Inferior parietal cortex (tissue), 1 donor: ENCODE measurements at regions not wholly inside any gene's neighbourhood (a gene's known extent, or its start where the extent isn't known, plus 50 kb on each side); places are given as distances from the start of the nearest gene placed in this dataset.
"Not testable (repeated sequence)": the region's sequence is repeated elsewhere in the genome, so short reads cannot be mapped to it uniquely, and the experiment has no call there.

Source experiments
- DNase-seq: peaks from one replicate; pipeline ENCODE4 v3.0.0-alpha.2; 2016; ENCODE audit errors: extremely low spot score

- DNase-seq, result no peak
These were observed 532.4 kb upstream of the ITGA1 start for GRCh38 chr5:52255308-52255707.

- no peak for DNase-seq
These were observed 524.9 kb upstream of the ITGA1 start for GRCh38 chr5:52262844-52263243.

GRCh38 chr5:52269401-52269800 lies 518.3 kb upstream of the ITGA1 start:
- no peak for DNase-seq

- no peak for DNase-seq
These were observed 517.9 kb upstream of the ITGA1 start for GRCh38 chr5:52269859-52270258.

GRCh38 chr5:52275639-52276038 lies 512.1 kb upstream of the ITGA1 start:
- no peak for DNase-seq

GRCh38 chr5:52277101-52277500 lies 510.6 kb upstream of the ITGA1 start:
- no peak for DNase-seq

- DNase-seq, result no peak
These were observed 505.1 kb upstream of the ITGA1 start for GRCh38 chr5:52282647-52283046.

GRCh38 chr5:52283221-52283620 lies 504.5 kb upstream of the ITGA1 start:
- DNase-seq, result no peak

- no peak for DNase-seq
These were observed 486.9 kb upstream of the ITGA1 start for GRCh38 chr5:52300703-52301372.

- DNase-seq, result not testable (repeated sequence)
These were observed 482.9 kb upstream of the ITGA1 start for GRCh38 chr5:52304816-52305215.

GRCh38 chr5:52328220-52328806 lies 459.4 kb upstream of the ITGA1 start:
- DNase-seq, result no peak

- no peak for DNase-seq
These were observed 456.0 kb upstream of the ITGA1 start for GRCh38 chr5:52331725-52332124.

GRCh38 chr5:52334367-52334766 lies 453.3 kb upstream of the ITGA1 start:
- DNase-seq, result no peak

GRCh38 chr5:52339285-52339684 lies 448.4 kb upstream of the ITGA1 start:
- no peak for DNase-seq

- no peak for DNase-seq
These were observed 445.4 kb upstream of the ITGA1 start for GRCh38 chr5:52342361-52342760.

- DNase-seq, result peak; percentile 9
These were observed 431.3 kb upstream of the ITGA1 start for GRCh38 chr5:52356311-52356918.

- DNase-seq, result no peak
These were observed 428.5 kb upstream of the ITGA1 start for GRCh38 chr5:52359261-52359660.

- no peak for DNase-seq
These were observed 426.7 kb upstream of the ITGA1 start for GRCh38 chr5:52360985-52361384.

GRCh38 chr5:52374286-52374685 lies 413.4 kb upstream of the ITGA1 start:
- DNase-seq, result no peak

GRCh38 chr5:52375969-52376368 lies 411.7 kb upstream of the ITGA1 start:
- no peak for DNase-seq

- no peak for DNase-seq
These were observed 411.1 kb upstream of the ITGA1 start for GRCh38 chr5:52376592-52376991.

- no peak for DNase-seq
These were observed 409.5 kb upstream of the ITGA1 start for GRCh38 chr5:52378237-52378636.

GRCh38 chr5:52388349-52388748 lies 399.4 kb upstream of the ITGA1 start:
- no peak for DNase-seq
